ENCODE measurements at regions not wholly inside any gene's neighbourhood (a gene's known extent, or its start where the extent isn't known, plus 50 kb on each side); places are given as distances from the start of the nearest gene placed in this dataset.

DNA sequence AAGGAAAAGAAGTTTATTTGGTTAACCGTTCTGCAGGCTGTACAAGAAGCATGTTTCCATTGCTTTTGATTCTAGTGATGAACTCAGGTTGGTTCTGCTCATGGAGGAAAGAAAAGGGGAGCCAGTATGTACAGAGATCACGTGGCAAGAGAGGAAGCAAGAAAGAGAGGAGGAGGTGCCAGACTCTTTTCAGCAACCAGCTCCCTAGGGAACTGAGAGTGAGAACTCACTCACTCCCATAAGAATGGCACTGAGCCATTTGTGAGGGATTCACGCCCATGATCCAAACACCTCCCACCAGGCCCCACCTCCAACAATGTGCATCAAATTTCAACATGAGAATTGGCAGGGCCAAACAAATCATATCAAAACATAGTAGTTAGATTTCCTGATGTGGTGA lies 649.1 kb downstream of the EPM2A start:
- no peak for DNase-seq (ENCODE audit: low spot score)
- H3K27ac ChIP-seq = no peak overlapping the region
- no peak overlapping the region for H3K4me3 ChIP-seq
- no peaks in the 10 kb centered on the region for H3K4me1 ChIP-seq
- H3K27me3 ChIP-seq = no peaks in the 10 kb centered on the region
- TF ChIP-seq, protein P1, sequence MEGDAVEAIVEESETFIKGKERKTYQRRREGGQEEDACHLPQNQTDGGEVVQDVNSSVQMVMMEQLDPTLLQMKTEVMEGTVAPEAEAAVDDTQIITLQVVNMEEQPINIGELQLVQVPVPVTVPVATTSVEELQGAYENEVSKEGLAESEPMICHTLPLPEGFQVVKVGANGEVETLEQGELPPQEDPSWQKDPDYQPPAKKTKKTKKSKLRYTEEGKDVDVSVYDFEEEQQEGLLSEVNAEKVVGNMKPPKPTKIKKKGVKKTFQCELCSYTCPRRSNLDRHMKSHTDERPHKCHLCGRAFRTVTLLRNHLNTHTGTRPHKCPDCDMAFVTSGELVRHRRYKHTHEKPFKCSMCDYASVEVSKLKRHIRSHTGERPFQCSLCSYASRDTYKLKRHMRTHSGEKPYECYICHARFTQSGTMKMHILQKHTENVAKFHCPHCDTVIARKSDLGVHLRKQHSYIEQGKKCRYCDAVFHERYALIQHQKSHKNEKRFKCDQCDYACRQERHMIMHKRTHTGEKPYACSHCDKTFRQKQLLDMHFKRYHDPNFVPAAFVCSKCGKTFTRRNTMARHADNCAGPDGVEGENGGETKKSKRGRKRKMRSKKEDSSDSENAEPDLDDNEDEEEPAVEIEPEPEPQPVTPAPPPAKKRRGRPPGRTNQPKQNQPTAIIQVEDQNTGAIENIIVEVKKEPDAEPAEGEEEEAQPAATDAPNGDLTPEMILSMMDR (IDR thresholded peaks at IDR 0.05) = no peak
- no peaks in the 10 kb centered on the region for H3K36me3 ChIP-seq
- H3K9me3 ChIP-seq = no peaks in the 10 kb centered on the region

DNA sequence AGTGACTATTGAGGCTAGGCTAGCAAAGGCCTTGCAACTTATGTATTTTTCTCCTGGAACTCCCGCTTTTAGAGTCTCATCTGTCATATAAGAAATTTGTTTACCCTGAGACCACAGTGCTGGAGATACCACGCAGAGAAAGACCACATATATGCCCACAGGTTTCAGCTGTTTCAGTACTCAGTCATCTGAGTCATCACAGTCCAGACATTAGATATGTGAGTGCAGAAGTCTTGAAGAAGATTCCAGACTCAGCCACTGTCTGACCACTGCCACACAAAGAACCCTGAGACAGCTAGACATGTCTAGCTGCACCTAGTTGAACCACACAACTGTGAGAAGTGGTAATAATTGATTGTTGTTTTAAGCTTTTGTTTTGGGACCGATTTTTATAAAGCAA lies 648.3 kb downstream of the EPM2A start:
- no peak overlapping the region for H3K27ac ChIP-seq
- no peaks in the 10 kb centered on the region for H3K9me3 ChIP-seq
- no peaks in the 10 kb centered on the region for H3K27me3 ChIP-seq
- H3K36me3 ChIP-seq = no peaks in the 10 kb centered on the region
- TF ChIP-seq, protein P1 (IDR thresholded peaks at IDR 0.05) = no peak
- H3K4me3 ChIP-seq = no peak overlapping the region
- DNase-seq (ENCODE audit: low spot score) = no peak
- no peaks in the 10 kb centered on the region for H3K4me1 ChIP-seq

DNA sequence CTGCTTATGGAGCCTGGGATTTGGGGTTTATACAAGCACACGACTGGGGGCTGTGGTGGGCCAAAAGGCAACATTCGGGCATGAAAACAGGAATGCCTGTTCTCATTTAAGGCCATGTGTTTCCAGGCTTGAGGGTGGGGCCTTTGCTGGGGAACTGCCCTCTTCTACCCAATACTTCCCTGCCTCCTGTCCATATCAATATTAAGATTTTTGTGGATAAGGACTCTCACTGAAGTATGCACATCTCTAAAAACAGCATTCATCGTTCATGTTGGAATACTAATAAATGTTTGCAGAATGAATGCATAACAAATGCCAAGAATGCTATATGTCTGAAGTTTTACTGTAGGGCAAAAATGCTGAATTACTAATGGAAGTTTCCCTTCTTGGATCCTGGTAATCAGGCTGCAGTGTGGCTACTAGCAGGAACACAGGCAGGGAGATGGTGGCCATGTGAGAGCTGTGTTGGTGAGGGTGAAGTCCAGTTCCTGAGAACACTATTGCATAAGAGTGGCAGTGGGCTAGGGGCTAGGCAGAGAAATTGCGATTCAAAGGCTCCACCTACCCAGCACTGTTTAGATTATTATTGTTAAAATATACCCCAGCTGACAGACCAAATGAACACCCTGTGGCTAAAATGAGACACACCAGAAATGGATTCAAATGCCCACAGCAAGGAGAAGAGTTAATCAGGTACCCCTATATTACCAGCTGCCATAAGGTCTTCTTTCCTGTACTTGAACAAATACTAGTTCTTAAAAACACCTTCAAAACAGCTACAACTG lies 644.3 kb downstream of the EPM2A start:
- Histone ChIP-seq H3K27ac (no peak overlapping the region), H3K9me3 (no peaks in the 10 kb centered on the region), H3K4me1 (no peaks in the 10 kb centered on the region), H3K27me3 (no peaks in the 10 kb centered on the region), H3K4me3 (no peak overlapping the region), H3K36me3 (no peaks in the 10 kb centered on the region)
- no peak for DNase-seq (ENCODE audit: low spot score)
- TF ChIP-seq, protein P1 (IDR thresholded peaks at IDR 0.05) = no peak

DNA sequence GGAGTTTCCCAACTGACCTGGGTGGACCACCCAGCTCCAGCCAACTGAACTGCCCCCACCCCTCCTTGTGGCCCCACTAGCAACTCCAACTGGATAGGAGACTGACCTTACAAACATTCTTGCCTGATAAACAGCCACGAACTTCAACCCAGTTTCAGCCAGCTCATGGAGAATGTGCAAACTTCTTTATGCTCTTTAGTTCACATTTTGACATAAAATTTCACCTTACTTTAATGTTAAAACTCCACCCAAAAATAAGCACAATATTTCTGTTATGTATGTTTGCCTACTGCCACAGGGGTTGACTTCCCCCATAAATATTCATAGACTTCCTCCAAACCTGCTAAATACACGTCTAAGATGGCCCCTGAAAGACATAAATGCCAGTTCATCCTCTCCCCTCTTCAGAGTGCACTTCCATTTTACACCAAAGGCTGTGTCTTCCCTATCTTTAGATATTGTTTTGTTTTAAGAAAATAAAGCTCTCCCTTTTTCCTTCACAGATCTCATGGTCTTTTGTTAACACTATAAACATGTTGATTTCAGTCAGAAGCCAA lies 643.7 kb downstream of the EPM2A start:
- no peaks in the 10 kb centered on the region for H3K36me3 ChIP-seq
- DNase-seq (ENCODE audit: low spot score) = no peak
- no peak overlapping the region for H3K27ac ChIP-seq
- H3K4me1 ChIP-seq = no peaks in the 10 kb centered on the region
- H3K27me3 ChIP-seq = no peaks in the 10 kb centered on the region
- TF ChIP-seq, protein P1 (IDR thresholded peaks at IDR 0.05) = no peak
- no peak overlapping the region for H3K4me3 ChIP-seq
- H3K9me3 ChIP-seq = no peaks in the 10 kb centered on the region

DNA sequence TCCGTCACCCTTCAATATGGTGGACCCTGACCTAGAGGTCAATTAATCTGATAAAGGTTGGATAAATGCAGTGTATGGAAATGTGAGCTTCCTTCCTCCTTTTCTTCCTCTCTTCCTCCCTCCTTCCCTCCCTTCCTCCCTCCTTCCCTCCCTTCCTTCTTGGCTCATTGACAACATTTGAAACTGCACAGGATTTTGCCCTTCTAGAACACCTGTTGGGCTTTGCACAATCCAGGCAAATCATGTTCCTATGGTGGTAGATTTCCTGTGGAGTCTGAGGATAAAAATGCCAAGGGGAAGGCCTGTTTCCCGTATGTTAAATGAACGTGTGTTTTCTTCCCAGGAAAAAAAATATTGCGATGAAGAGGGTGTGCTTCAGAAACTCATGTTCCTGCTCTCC lies 642.8 kb downstream of the EPM2A start:
- no peak for DNase-seq (ENCODE audit: low spot score)
- H3K4me1 ChIP-seq = no peaks in the 10 kb centered on the region
- no peak overlapping the region for H3K4me3 ChIP-seq
- H3K27ac ChIP-seq = no peak overlapping the region
- TF ChIP-seq, protein P1 (IDR thresholded peaks at IDR 0.05) = no peak
- no peaks in the 10 kb centered on the region for H3K9me3 ChIP-seq
- no peaks in the 10 kb centered on the region for H3K27me3 ChIP-seq
- H3K36me3 ChIP-seq = no peaks in the 10 kb centered on the region
